ENCODE measurements at regions not wholly inside any gene's neighbourhood (a gene's known extent, or its start where the extent isn't known, plus 50 kb on each side); places are given as distances from the start of the nearest gene placed in this dataset.
"Not testable (repeated sequence)": the region's sequence is repeated elsewhere in the genome, so short reads cannot be mapped to it uniquely, and the experiment has no call there.

DNA sequence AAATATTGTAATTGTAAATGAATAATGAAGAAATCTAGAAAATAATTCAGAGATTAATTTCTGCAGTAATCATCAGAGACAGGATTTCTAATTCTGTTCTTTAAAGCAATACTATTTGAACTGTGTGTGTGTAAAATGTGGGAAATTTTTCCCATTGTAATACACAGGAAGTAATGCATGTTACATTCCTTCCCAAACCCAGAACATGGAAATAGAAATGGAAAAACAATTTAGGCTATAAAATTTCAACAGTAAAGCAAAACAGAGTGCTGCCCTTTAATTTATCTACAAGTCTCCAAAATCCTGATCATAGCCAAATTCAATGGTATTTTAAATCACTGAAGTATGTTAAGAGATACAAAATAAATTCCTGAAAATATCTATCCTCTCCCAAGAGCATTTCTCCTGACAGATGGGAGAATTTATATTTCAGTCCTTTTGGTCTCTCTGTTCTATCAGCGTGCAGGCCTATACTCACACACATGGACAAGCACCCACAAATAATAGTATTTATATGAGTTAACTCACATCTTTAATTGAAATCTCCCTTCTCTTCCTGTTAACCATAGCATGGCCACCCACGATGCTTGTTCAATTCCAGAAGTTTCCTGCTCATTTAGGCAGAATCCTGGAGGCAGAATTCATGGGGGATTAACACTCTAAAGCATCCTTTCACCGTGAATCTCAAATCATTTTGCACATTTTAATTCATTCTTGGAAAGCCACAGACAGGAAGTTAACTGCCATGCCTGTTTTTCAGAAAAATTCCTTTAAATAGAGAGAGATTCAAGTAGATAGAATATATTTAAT is 1465.4 kb upstream of the FLRT2 start:
- no peak for DNase-seq

DNA sequence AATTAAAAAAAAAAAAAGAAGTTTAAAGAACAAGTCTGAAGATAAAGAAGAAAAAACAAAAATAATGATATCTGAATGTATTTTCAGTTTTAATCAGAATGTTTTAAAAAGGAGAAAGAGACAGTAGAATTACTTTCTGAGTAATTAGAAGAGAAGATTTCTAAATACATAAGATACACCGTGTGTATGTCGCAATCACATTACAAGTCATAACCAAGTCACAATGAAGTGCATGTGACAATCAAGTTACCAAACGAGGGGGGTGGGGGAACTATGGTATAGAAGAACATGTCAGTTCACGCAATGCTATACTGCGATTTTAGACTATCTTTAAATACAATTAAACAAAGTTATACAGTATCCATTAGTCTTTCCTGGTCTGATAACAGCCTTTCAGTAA is 1464.1 kb upstream of the FLRT2 start:
- DNase-seq, result no peak

- no peak for DNase-seq
Measured at GRCh38 chr14:84068288-84068687, 1461.7 kb upstream of the FLRT2 start.

DNA sequence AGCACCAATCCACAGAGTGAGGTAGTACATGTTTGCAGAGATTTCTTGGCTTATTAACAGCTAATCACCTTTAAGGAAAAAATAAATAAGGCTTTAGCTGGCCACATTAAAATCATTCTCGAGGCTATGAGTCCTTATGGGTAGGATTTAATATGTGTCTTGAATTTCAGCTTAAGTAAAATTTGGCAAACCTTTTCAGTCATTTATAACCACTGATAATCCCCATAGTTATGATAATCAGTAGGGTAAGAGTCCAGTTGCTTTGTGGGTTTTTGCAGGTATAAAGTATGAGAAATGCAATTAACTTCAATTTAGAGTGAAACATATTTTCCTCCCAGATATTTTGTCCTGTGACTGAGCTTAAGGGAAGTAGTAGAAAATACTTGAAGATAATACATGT is 1458.9 kb upstream of the FLRT2 start:
- DNase-seq, result no peak

DNA sequence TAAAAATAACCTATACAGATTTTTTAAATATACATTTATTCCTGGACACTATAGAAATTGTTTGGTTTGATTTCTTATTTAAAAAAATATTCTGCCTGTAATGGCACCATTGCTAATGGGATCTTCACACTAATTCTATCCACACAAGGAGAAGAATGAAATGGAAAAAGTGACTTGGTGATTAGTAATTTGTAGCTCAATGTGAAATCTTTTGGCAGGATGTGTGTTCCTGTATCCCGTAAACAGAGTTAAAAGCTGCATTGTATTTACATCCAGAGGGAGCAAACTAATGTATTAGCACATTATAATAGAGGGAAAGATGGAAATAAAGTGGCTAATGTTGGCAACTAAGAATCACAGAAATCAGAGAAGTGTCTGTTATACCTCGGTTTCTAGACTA is 1455.3 kb upstream of the FLRT2 start:
- DNase-seq, result no peak

GRCh38 chr14:84080944-84081343 is 1449.0 kb upstream of the FLRT2 start:
- no peak for DNase-seq

DNA sequence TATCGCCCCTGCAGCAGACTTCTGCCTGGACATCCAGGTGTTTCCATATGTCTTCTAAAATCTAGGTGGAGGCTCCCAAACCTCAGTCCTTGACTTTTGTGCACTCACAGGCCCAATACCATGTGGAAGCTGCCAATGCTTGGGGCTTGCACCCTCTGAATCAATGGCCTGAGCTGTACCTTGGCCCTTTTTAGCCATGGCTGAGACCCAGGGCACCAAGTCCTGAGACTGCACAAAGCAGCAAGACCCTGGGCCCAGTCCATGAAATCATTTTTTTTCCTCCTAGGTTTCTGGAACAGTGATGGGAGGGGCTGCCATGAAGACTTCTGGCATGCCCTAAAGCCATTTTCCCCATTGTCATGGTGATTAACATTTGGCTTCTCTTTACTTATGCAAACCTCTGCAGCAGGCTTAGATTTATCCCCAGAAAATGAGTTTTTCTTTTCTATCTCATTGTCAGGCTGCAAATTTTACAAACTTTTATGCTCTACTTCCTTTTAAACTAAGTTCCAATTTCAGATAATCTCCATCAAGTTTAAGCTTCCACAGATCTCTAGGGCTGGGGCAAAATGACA is 1445.8 kb upstream of the FLRT2 start:
- DNase-seq, result no peak

DNA sequence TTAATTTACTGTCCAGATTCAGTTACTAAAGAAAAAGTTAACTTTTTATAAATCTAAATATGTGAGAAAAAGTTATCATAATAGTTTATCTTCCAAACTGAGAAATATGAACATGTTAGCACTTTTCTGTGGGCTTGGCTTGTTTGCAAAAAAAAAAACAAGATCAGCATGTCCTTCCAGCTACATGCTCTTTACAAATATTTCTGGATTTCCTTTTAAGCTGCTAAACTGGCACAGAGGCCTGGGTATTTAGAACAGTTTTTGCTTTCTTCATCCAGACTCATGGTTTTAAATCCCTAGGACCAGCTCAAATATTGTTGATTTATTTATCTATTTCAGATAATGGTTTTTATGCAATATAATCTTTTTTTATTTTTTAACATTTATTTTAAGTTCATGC is 1444.5 kb upstream of the FLRT2 start:
- DNase-seq, result no peak

DNA sequence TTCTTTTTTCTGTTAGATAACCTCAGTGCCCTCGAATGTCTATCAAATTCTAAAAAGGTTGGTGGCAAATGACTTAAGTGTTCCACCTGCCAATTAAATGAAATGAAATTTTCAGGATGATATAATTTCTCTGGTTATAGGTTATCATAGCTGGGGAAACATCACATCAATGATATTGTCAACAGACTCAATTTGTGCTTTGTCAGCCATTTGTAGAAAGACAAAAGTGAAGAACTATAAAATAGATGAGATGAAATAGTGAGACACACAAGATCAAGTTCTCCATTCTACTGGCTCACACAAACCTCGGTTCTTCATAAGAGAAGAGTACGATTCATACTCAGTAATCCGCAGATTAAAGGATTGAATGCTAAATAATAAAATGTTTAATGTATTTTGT is 1443.2 kb upstream of the FLRT2 start:
- no peak for DNase-seq

DNA sequence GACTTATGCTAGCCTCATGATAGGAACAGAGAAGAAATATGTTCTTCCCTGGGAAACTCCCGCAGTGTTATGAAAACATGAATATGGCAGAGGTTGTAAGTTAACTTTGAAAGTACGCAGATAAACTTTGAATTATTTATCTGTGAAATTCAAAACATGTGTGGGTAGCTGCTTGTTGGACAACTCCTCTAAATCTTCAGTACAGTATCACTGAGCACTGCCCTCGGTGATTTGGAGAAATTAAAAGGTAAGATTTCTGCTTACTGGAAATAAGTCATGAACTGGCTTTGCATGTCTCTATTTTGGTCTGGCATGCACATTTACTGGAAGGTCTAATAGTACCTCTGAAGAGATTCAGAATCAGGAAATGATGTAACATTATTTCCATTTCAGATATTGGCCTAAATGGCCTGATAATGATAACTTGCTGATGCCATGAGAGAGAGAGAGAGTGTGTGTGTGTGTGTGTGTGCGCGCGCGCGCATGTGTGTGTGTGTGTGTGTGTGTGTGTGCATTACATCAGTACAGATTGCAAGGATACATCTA is 1441.9 kb upstream of the FLRT2 start:
- no peak for DNase-seq

- no peak for DNase-seq
Measured at GRCh38 chr14:84090837-84091236, 1439.1 kb upstream of the FLRT2 start.

- no peak for DNase-seq
Measured at GRCh38 chr14:84095681-84096080, 1434.3 kb upstream of the FLRT2 start.

- DNase-seq, result no peak
Measured at GRCh38 chr14:84098261-84098660, 1431.7 kb upstream of the FLRT2 start.

DNA sequence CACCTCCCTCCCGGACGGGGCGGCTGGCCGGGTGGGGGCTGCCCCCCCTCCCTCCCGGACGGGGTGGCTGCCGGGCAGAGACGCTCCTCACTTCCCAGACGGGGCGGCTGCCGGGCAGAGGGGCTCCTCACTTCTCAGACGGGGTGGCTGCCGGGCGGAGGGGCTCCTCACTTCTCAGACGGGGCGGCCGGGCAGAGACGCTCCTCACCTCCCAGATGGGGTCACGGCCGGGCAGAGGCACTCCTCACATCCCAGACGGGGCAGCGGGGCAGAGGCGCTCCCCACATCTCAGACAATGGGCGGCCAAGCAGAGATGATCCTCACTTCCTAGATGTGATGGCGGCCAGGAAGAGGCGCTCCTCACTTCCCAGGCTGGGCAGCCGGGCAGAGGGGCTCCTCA is 1430.4 kb upstream of the FLRT2 start:
- DNase-seq, result not testable (repeated sequence)

DNA sequence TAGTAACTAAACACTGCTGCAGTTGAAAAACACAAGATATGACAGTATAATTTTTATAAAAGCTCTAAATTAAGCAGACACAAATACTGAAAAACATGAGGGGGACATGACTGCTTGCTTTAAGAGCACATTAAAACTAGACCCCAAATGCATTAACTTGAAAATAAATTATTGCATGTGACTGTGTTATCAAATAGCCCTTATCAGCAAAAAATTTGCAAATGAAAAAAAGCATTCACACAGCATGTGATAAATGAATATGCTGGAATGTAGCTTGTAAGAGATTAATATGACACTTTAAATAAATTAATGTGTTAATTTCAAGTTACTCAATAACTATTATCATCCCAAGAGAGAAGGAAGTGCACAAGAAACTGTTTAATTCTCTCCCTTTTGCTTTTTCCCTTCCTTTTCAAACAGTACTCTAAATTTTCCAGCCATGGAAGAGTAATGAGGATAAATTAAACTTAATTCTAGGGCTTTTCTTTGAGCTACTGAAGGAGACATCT is 1422.1 kb upstream of the FLRT2 start:
- no peak for DNase-seq

GRCh38 chr14:84108746-84109457 is 1421.0 kb upstream of the FLRT2 start:
- DNase-seq, result no peak

DNA sequence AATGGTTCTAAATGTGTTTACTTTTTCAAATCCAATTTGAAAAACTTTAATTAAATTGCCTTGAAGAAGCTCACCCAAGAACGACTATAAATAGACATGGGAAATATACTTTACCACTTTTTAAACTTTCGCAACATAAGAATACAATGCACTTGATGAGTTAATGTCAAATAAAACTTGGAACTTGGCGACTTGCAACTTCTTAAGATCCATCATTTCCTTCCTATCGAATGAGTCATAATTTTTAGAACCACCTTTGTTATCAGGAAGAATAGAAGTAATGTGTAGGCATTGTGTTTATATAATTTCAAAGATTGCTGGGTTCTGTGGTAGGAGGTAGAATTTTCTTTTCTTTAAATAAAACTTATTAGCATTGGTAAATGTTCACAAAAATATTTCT is 1417.4 kb upstream of the FLRT2 start:
- no peak for DNase-seq

GRCh38 chr14:84125676-84126075 is 1404.3 kb upstream of the FLRT2 start:
- DNase-seq, result no peak

GRCh38 chr14:84127495-84127894 is 1402.4 kb upstream of the FLRT2 start:
- no peak for DNase-seq

GRCh38 chr14:84128050-84128449 is 1401.9 kb upstream of the FLRT2 start:
- no peak for DNase-seq

DNA sequence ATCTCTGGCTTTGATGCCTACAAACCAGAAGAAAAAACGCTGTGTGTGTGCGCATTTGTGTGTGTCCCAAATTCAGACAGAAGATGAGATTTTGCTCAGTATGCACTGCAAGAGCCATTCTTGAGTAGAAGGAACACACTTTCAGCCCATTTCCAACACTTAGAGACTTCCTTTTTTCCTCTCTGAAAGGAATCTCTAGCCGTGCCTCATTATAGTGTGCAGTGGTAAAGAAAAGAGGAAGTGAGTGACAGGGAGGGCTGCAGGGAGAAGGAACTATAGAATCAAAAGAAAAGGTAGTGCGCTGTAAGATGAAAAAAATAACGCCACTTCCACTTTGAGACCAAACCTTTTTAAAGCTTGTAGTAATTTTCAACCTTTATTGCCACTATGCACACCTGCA is 1400.9 kb upstream of the FLRT2 start:
- no peak for DNase-seq

DNA sequence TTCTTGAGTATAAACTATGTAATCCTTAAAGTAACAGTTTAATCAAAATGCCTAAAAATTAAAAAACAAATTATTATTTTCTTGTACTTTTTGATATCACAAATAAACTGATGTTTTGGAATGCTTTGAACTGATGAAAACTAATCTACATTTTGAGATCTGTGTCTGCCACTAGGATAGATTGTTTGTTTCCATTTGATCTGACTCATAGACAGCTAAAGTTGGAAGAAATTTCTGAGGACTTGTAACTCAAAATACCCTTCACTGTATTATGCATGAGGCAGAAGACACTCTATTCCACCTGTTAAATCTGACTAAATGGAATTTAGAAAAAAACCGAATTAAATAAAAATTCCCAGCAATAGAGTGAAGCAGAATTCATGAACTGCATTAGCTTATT is 1400.0 kb upstream of the FLRT2 start:
- DNase-seq, result no peak

GRCh38 chr14:84131924-84132323 is 1398.0 kb upstream of the FLRT2 start:
- no peak for DNase-seq

- no peak for DNase-seq
Measured at GRCh38 chr14:84144166-84144565, 1385.8 kb upstream of the FLRT2 start.
